ENCODE measurements at regions not wholly inside any gene's neighbourhood (a gene's known extent, or its start where the extent isn't known, plus 50 kb on each side); places are given as distances from the start of the nearest gene placed in this dataset.

GRCh38 chr6:95794749-95795148 is 217.4 kb downstream of the MANEA start:
- Histone ChIP-seq H2BK120ac (ENCODE audit: low read depth, low read length) (no peak overlapping the region), H3K4me3 (ENCODE audit: low read length) (no peak overlapping the region), H3K27me3 (ENCODE audit: insufficient read depth, low read length, poor library complexity) (peaks cover 2% of the 10 kb centered on the region), H3K4me1 (ENCODE audit: control insufficient read depth, low read depth, low read length) (no peaks in the 10 kb centered on the region), H3K79me1 (ENCODE audit: low read length) (no peaks in the 10 kb centered on the region), H3K9ac (ENCODE audit: low read length) (no peak overlapping the region), H4K8ac (ENCODE audit: low read depth, low read length) (no peak overlapping the region), H3K4ac (ENCODE audit: low read depth, low read length) (no peak overlapping the region), H2BK15ac (replicated peaks; ENCODE audit: low read depth) (no peak overlapping the region), H3K79me2 (ENCODE audit: control insufficient read depth, insufficient read depth, low read length) (no peaks in the 10 kb centered on the region), H2AK5ac (ENCODE audit: low read length) (no peak overlapping the region), H4K5ac (ENCODE audit: low read length) (no peak overlapping the region), H3K23ac (ENCODE audit: low read length) (no peak overlapping the region), H3K27ac (ENCODE audit: low read depth, low read length) (no peak overlapping the region), H3K36me3 (ENCODE audit: control insufficient read depth, insufficient read depth, low read length) (no peaks in the 10 kb centered on the region), H3K56ac (ENCODE audit: low read length) (no peak overlapping the region), H3K18ac (ENCODE audit: low read length) (no peak overlapping the region), H3K4me2 (ENCODE audit: low read length) (no peak overlapping the region), H2BK5ac (ENCODE audit: low read length) (no peak overlapping the region)
- no peak for DNase-seq

GRCh38 chr6:95795927-95796326 is 218.6 kb downstream of the MANEA start:
- Histone ChIP-seq H3K18ac (ENCODE audit: low read length) (no peak overlapping the region), H3K56ac (ENCODE audit: low read length) (no peak overlapping the region), H3K4me3 (ENCODE audit: low read length) (no peak overlapping the region), H3K27ac (ENCODE audit: low read depth, low read length) (no peak overlapping the region), H4K5ac (ENCODE audit: low read length) (no peak overlapping the region), H3K79me1 (ENCODE audit: low read length) (no peaks in the 10 kb centered on the region), H2BK15ac (replicated peaks; ENCODE audit: low read depth) (no peak overlapping the region), H3K79me2 (ENCODE audit: control insufficient read depth, insufficient read depth, low read length) (no peaks in the 10 kb centered on the region), H3K9ac (ENCODE audit: low read length) (no peak overlapping the region), H3K23ac (ENCODE audit: low read length) (no peak overlapping the region), H2AK5ac (ENCODE audit: low read length) (no peak overlapping the region), H2BK5ac (ENCODE audit: low read length) (no peak overlapping the region), H3K4me1 (ENCODE audit: control insufficient read depth, low read depth, low read length) (no peaks in the 10 kb centered on the region), H4K8ac (ENCODE audit: low read depth, low read length) (no peak overlapping the region), H3K4ac (ENCODE audit: low read depth, low read length) (no peak overlapping the region), H2BK120ac (ENCODE audit: low read depth, low read length) (no peak overlapping the region), H3K36me3 (ENCODE audit: control insufficient read depth, insufficient read depth, low read length) (no peaks in the 10 kb centered on the region), H3K27me3 (ENCODE audit: insufficient read depth, low read length, poor library complexity) (peaks cover 2% of the 10 kb centered on the region), H3K4me2 (ENCODE audit: low read length) (no peak overlapping the region)
- DNase-seq, result no peak

- Histone ChIP-seq H3K27me3 (ENCODE audit: insufficient read depth, low read length, poor library complexity) (peaks cover 3% of the 10 kb centered on the region), H3K18ac (ENCODE audit: low read length) (no peak overlapping the region), H4K8ac (ENCODE audit: low read depth, low read length) (no peak overlapping the region), H3K9ac (ENCODE audit: low read length) (no peak overlapping the region), H3K4me2 (ENCODE audit: low read length) (no peak overlapping the region), H3K4me1 (ENCODE audit: control insufficient read depth, low read depth, low read length) (peaks cover 1% of the 10 kb centered on the region), H3K79me1 (ENCODE audit: low read length) (no peaks in the 10 kb centered on the region), H3K27ac (ENCODE audit: low read depth, low read length) (no peak overlapping the region), H4K5ac (ENCODE audit: low read length) (no peak overlapping the region), H2BK5ac (ENCODE audit: low read length) (no peak overlapping the region), H2BK15ac (replicated peaks; ENCODE audit: low read depth) (no peak overlapping the region), H2AK5ac (ENCODE audit: low read length) (no peak overlapping the region), H3K56ac (ENCODE audit: low read length) (no peak overlapping the region), H2BK120ac (ENCODE audit: low read depth, low read length) (no peak overlapping the region), H3K4ac (ENCODE audit: low read depth, low read length) (no peak overlapping the region), H3K79me2 (ENCODE audit: control insufficient read depth, insufficient read depth, low read length) (no peaks in the 10 kb centered on the region), H3K36me3 (ENCODE audit: control insufficient read depth, insufficient read depth, low read length) (no peaks in the 10 kb centered on the region), H3K23ac (ENCODE audit: low read length) (no peak overlapping the region), H3K4me3 (ENCODE audit: low read length) (no peak overlapping the region)
- no peak for DNase-seq
- WGBS (ENCODE audit: extremely low coverage, insufficient coverage, low lambda C conversion rate), result no CpG with 5 or more reads among the region's 2 CpGs
Measured at GRCh38 chr6:95797054-95797453, 218.7 kb upstream of the FUT9 start.

GRCh38 chr6:95802978-95803377 is 212.8 kb upstream of the FUT9 start:
- Histone ChIP-seq H3K4ac (ENCODE audit: low read depth, low read length) (no peak overlapping the region), H2AK5ac (ENCODE audit: low read length) (no peak overlapping the region), H2BK15ac (replicated peaks; ENCODE audit: low read depth) (no peak overlapping the region), H3K36me3 (ENCODE audit: control insufficient read depth, insufficient read depth, low read length) (no peaks in the 10 kb centered on the region), H3K18ac (ENCODE audit: low read length) (no peak overlapping the region), H3K79me1 (ENCODE audit: low read length) (no peaks in the 10 kb centered on the region), H3K4me3 (ENCODE audit: low read length) (no peak overlapping the region), H2BK5ac (ENCODE audit: low read length) (no peak overlapping the region), H3K4me1 (ENCODE audit: control insufficient read depth, low read depth, low read length) (peaks cover 7% of the 10 kb centered on the region), H4K5ac (ENCODE audit: low read length) (no peak overlapping the region), H2BK120ac (ENCODE audit: low read depth, low read length) (no peak overlapping the region), H3K79me2 (ENCODE audit: control insufficient read depth, insufficient read depth, low read length) (no peaks in the 10 kb centered on the region), H3K9ac (ENCODE audit: low read length) (no peak overlapping the region), H3K4me2 (ENCODE audit: low read length) (no peak overlapping the region), H3K56ac (ENCODE audit: low read length) (no peak overlapping the region), H3K27me3 (ENCODE audit: insufficient read depth, low read length, poor library complexity) (peaks cover 5% of the 10 kb centered on the region), H3K23ac (ENCODE audit: low read length) (no peak overlapping the region), H3K27ac (ENCODE audit: low read depth, low read length) (no peak overlapping the region), H4K8ac (ENCODE audit: low read depth, low read length) (no peak overlapping the region)
- peak; percentile 94 for DNase-seq

DNA sequence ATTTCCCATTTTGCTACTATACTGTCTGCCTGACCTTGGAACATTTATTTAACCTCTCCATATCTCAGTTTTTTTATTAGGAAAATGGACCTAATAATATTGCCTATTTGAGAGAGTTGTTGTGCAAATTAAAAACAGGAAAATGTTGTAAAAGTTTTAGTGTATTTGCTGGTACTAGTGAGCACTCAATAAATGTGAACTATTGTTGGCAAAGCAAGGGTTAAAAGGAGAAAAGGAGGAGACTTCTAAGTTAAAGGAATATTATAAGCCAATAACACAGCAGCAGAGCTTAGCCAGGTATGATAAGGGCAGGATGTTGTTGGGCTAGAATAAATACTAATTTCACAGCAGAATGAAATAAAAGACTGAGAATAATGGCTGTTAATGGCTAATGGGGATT is 211.9 kb upstream of the FUT9 start:
- DNase-seq, result peak; percentile 4

DNA sequence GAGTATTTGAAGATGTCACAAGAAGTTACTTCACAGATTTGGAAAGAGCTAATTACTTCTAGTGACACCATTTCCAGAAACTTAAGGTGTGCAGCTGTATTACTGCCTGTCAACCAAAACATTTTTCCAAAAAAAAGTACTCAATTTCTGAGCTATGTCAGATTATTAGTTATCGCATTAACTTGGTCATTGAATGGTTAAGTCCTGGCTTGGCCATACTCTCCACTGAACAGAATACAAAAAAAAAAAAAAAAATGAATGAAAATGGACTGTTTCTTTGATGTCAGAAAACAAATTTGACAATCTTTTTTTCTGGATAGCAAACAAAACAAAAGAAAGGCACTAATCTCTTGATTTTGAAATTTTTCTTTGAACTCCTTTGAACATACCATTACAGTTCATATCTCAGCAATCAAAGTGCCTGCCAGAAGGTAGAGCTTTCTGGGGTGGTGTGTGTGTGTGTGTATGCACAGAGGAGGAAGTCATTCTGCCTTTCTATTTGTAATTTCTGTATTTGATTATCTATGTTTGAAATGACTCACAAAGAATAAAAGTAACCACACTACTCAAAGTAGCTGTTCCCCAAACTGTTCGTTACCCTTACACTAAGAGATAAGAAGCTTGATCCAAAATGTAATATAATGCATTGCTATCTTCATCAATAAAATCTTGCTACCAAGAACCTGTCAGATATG is 210.8 kb upstream of the FUT9 start:
- Histone ChIP-seq H2BK5ac (ENCODE audit: low read length) (no peak overlapping the region), H2BK120ac (ENCODE audit: low read depth, low read length) (no peak overlapping the region), H3K4me1 (ENCODE audit: control insufficient read depth, low read depth, low read length) (peaks cover 7% of the 10 kb centered on the region), H4K8ac (ENCODE audit: low read depth, low read length) (no peak overlapping the region), H3K18ac (ENCODE audit: low read length) (no peak overlapping the region), H3K36me3 (ENCODE audit: control insufficient read depth, insufficient read depth, low read length) (no peaks in the 10 kb centered on the region), H2BK15ac (replicated peaks; ENCODE audit: low read depth) (no peak overlapping the region), H3K27ac (ENCODE audit: low read depth, low read length) (no peak overlapping the region), H3K23ac (ENCODE audit: low read length) (no peak overlapping the region), H3K79me2 (ENCODE audit: control insufficient read depth, insufficient read depth, low read length) (no peaks in the 10 kb centered on the region), H3K79me1 (ENCODE audit: low read length) (no peaks in the 10 kb centered on the region), H3K4me2 (ENCODE audit: low read length) (no peak overlapping the region), H3K56ac (ENCODE audit: low read length) (no peak overlapping the region), H4K5ac (ENCODE audit: low read length) (no peak overlapping the region), H3K4me3 (ENCODE audit: low read length) (no peak overlapping the region), H3K4ac (ENCODE audit: low read depth, low read length) (no peak overlapping the region), H3K27me3 (ENCODE audit: insufficient read depth, low read length, poor library complexity) (peaks cover 5% of the 10 kb centered on the region), H2AK5ac (ENCODE audit: low read length) (no peak overlapping the region), H3K9ac (ENCODE audit: low read length) (no peak overlapping the region)
- WGBS (ENCODE audit: extremely low coverage, insufficient coverage, low lambda C conversion rate), result no CpG with 5 or more reads among the region's 2 CpGs
- DNase-seq, result no peak

More for the DNA sequence above, 211.9 kb upstream of the FUT9 start:
- Histone ChIP-seq H3K18ac (ENCODE audit: low read length) (no peak overlapping the region), H3K4me2 (ENCODE audit: low read length) (no peak overlapping the region), H3K79me2 (ENCODE audit: control insufficient read depth, insufficient read depth, low read length) (no peaks in the 10 kb centered on the region), H3K4me3 (ENCODE audit: low read length) (no peak overlapping the region), H3K36me3 (ENCODE audit: control insufficient read depth, insufficient read depth, low read length) (no peaks in the 10 kb centered on the region), H2AK5ac (ENCODE audit: low read length) (no peak overlapping the region), H3K4ac (ENCODE audit: low read depth, low read length) (no peak overlapping the region), H2BK120ac (ENCODE audit: low read depth, low read length) (no peak overlapping the region), H3K56ac (ENCODE audit: low read length) (no peak overlapping the region), H3K9ac (ENCODE audit: low read length) (no peak overlapping the region), H3K27me3 (ENCODE audit: insufficient read depth, low read length, poor library complexity) (peaks cover 5% of the 10 kb centered on the region), H3K27ac (ENCODE audit: low read depth, low read length) (no peak overlapping the region), H2BK15ac (replicated peaks; ENCODE audit: low read depth) (no peak overlapping the region), H3K4me1 (ENCODE audit: control insufficient read depth, low read depth, low read length) (peaks cover 7% of the 10 kb centered on the region), H4K5ac (ENCODE audit: low read length) (no peak overlapping the region), H3K23ac (ENCODE audit: low read length) (no peak overlapping the region), H4K8ac (ENCODE audit: low read depth, low read length) (no peak overlapping the region), H3K79me1 (ENCODE audit: low read length) (no peaks in the 10 kb centered on the region), H2BK5ac (ENCODE audit: low read length) (no peak overlapping the region)
